ENCODE measurements at regions not wholly inside any gene's neighbourhood (a gene's known extent, or its start where the extent isn't known, plus 50 kb on each side); places are given as distances from the start of the nearest gene placed in this dataset.

DNA sequence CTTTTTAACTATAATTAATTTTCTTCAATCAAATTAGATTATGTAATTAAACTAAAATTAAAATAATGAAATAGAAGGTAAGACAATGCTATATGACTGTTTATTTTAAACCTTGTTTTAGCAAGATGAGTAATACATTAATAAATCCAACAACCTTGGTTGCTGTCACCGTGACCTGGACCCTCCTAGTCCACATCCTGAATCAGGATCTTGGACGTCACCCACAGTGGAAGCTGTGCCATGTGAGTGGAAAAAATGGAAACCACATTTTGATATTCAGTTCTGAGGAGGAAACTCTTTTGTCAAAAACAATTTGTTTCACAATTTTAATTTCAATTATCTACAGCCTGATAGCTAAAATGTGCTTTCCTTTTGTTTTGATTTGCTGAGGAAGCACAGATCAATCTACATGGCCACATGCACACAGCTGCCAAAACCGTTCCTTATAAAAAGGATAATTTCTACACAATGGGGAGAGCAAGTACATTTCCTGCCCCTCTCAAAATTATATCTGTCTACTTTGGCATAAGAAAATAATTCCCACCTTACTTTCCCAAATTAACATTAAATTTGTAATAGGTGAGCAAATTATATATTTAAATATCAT, 255.5 kb downstream of the RASSF9 start:
- TF ChIP-seq, protein P1, sequence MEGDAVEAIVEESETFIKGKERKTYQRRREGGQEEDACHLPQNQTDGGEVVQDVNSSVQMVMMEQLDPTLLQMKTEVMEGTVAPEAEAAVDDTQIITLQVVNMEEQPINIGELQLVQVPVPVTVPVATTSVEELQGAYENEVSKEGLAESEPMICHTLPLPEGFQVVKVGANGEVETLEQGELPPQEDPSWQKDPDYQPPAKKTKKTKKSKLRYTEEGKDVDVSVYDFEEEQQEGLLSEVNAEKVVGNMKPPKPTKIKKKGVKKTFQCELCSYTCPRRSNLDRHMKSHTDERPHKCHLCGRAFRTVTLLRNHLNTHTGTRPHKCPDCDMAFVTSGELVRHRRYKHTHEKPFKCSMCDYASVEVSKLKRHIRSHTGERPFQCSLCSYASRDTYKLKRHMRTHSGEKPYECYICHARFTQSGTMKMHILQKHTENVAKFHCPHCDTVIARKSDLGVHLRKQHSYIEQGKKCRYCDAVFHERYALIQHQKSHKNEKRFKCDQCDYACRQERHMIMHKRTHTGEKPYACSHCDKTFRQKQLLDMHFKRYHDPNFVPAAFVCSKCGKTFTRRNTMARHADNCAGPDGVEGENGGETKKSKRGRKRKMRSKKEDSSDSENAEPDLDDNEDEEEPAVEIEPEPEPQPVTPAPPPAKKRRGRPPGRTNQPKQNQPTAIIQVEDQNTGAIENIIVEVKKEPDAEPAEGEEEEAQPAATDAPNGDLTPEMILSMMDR (IDR thresholded peaks at IDR 0.05): no peak
- no peak for TF ChIP-seq POLR2A (IDR thresholded peaks at IDR 0.05)

Measured in lower leg skin (tissue), 3 donors.